Rectal smooth muscle tissue (tissue), 1 donor: ENCODE measurements at regions not wholly inside any gene's neighbourhood (a gene's known extent, or its start where the extent isn't known, plus 50 kb on each side); places are given as distances from the start of the nearest gene placed in this dataset.

ENCODE experiments used
- H3K27ac ChIP-seq: one replicate; pipeline ENCODE4 v1.7.0; 2013; ENCODE audit warnings: low read depth, low read length, inconsistent platforms
- H3K27me3 ChIP-seq: one replicate; pipeline ENCODE4 v1.7.0; 2013; ENCODE audit warnings: low read length; ENCODE audit not compliant: control insufficient read depth, insufficient read depth
- H3K36me3 ChIP-seq: one replicate; pipeline ENCODE4 v1.7.0; 2013; ENCODE audit warnings: low read length; ENCODE audit not compliant: control insufficient read depth, insufficient read depth
- H3K4me1 ChIP-seq: one replicate; pipeline ENCODE4 v1.7.0; 2013; ENCODE audit warnings: low read length; ENCODE audit not compliant: control insufficient read depth, insufficient read depth
- H3K4me3 ChIP-seq: one replicate; pipeline ENCODE4 v1.7.0; 2013; ENCODE audit warnings: low read length
- H3K9ac ChIP-seq: one replicate; pipeline ENCODE4 v1.7.0; 2013; ENCODE audit warnings: low read length

- Histone ChIP-seq H3K4me1 (no peaks in the 10 kb centered on the region), H3K27me3 (no peaks in the 10 kb centered on the region), H3K36me3 (no peaks in the 10 kb centered on the region), H3K9ac (no peak overlapping the region), H3K27ac (no peak overlapping the region), H3K4me3 (no peak overlapping the region)
These were observed 291.3 kb upstream of the MSX2 start for GRCh38 chr5:174433098-174433497.

GRCh38 chr5:174436750-174437149 lies 287.6 kb upstream of the MSX2 start:
- H3K9ac ChIP-seq = no peak overlapping the region

GRCh38 chr5:174444479-174445188 lies 279.7 kb upstream of the MSX2 start:
- Histone ChIP-seq H3K36me3 (no peaks in the 10 kb centered on the region), H3K4me1 (no peaks in the 10 kb centered on the region), H3K27ac (no peak overlapping the region), H3K4me3 (no peak overlapping the region), H3K9ac (no peak overlapping the region), H3K27me3 (no peaks in the 10 kb centered on the region)

More at GRCh38 chr5:174436750-174437149, 287.6 kb upstream of the MSX2 start:
- Histone ChIP-seq H3K4me1 (no peaks in the 10 kb centered on the region), H3K27me3 (no peaks in the 10 kb centered on the region), H3K36me3 (no peaks in the 10 kb centered on the region), H3K4me3 (no peak overlapping the region), H3K27ac (no peak overlapping the region)

- no peaks in the 10 kb centered on the region for H3K27me3 ChIP-seq
- no peaks in the 10 kb centered on the region for H3K4me1 ChIP-seq
- no peaks in the 10 kb centered on the region for H3K36me3 ChIP-seq
- no peak overlapping the region for H3K4me3 ChIP-seq
- H3K9ac ChIP-seq = no peak overlapping the region
- no peak overlapping the region for H3K27ac ChIP-seq
These were observed 277.9 kb upstream of the MSX2 start for GRCh38 chr5:174446446-174446845.

GRCh38 chr5:174446988-174447387 lies 277.4 kb upstream of the MSX2 start:
- Histone ChIP-seq H3K27ac (no peak overlapping the region), H3K4me3 (no peak overlapping the region), H3K27me3 (no peaks in the 10 kb centered on the region), H3K36me3 (no peaks in the 10 kb centered on the region), H3K4me1 (no peaks in the 10 kb centered on the region), H3K9ac (no peak overlapping the region)

GRCh38 chr5:174448041-174448440 lies 276.3 kb upstream of the MSX2 start:
- Histone ChIP-seq H3K4me3 (no peak overlapping the region), H3K27ac (no peak overlapping the region), H3K9ac (no peak overlapping the region), H3K4me1 (no peaks in the 10 kb centered on the region), H3K36me3 (no peaks in the 10 kb centered on the region), H3K27me3 (no peaks in the 10 kb centered on the region)

GRCh38 chr5:174448662-174449061 lies 275.7 kb upstream of the MSX2 start:
- Histone ChIP-seq H3K27ac (no peak overlapping the region), H3K27me3 (no peaks in the 10 kb centered on the region), H3K9ac (no peak overlapping the region), H3K4me3 (no peak overlapping the region), H3K4me1 (no peaks in the 10 kb centered on the region), H3K36me3 (no peaks in the 10 kb centered on the region)

- Histone ChIP-seq H3K27me3 (no peaks in the 10 kb centered on the region), H3K27ac (no peak overlapping the region), H3K4me1 (no peaks in the 10 kb centered on the region), H3K36me3 (no peaks in the 10 kb centered on the region), H3K9ac (no peak overlapping the region), H3K4me3 (no peak overlapping the region)
These were observed 270.7 kb upstream of the MSX2 start for GRCh38 chr5:174453690-174454089.

GRCh38 chr5:174454464-174454863 lies 269.9 kb upstream of the MSX2 start:
- H3K27me3 ChIP-seq = no peaks in the 10 kb centered on the region
- H3K4me3 ChIP-seq = no peak overlapping the region
- no peaks in the 10 kb centered on the region for H3K4me1 ChIP-seq
- H3K36me3 ChIP-seq = no peaks in the 10 kb centered on the region
- H3K9ac ChIP-seq = no peak overlapping the region
- H3K27ac ChIP-seq = no peak overlapping the region

GRCh38 chr5:174454890-174455289 lies 269.5 kb upstream of the MSX2 start:
- H3K4me1 ChIP-seq = no peaks in the 10 kb centered on the region
- no peak overlapping the region for H3K27ac ChIP-seq
- H3K36me3 ChIP-seq = no peaks in the 10 kb centered on the region
- H3K9ac ChIP-seq = no peak overlapping the region
- H3K27me3 ChIP-seq = no peaks in the 10 kb centered on the region
- H3K4me3 ChIP-seq = no peak overlapping the region

- H3K27ac ChIP-seq = no peak overlapping the region
- H3K36me3 ChIP-seq = no peaks in the 10 kb centered on the region
- no peaks in the 10 kb centered on the region for H3K27me3 ChIP-seq
- no peak overlapping the region for H3K4me3 ChIP-seq
- H3K4me1 ChIP-seq = no peaks in the 10 kb centered on the region
- H3K9ac ChIP-seq = no peak overlapping the region
These were observed 269.1 kb upstream of the MSX2 start for GRCh38 chr5:174455301-174455700.

GRCh38 chr5:174457141-174457678 lies 267.2 kb upstream of the MSX2 start:
- H3K4me3 ChIP-seq = no peak overlapping the region

GRCh38 chr5:174459071-174459702 lies 265.2 kb upstream of the MSX2 start:
- H3K27me3 ChIP-seq = no peaks in the 10 kb centered on the region
- no peaks in the 10 kb centered on the region for H3K4me1 ChIP-seq
- H3K27ac ChIP-seq = no peak overlapping the region
- H3K36me3 ChIP-seq = no peaks in the 10 kb centered on the region
- no peak overlapping the region for H3K9ac ChIP-seq
- no peak overlapping the region for H3K4me3 ChIP-seq

More at GRCh38 chr5:174457141-174457678, 267.2 kb upstream of the MSX2 start:
- Histone ChIP-seq H3K4me1 (no peaks in the 10 kb centered on the region), H3K9ac (no peak overlapping the region), H3K27ac (no peak overlapping the region), H3K27me3 (no peaks in the 10 kb centered on the region), H3K36me3 (no peaks in the 10 kb centered on the region)
